SK-N-SH treated with all-trans-retinoic acid at 6 μM for 48 hours (cell line): ENCODE measurements at regions not wholly inside any gene's neighbourhood (a gene's known extent, or its start where the extent isn't known, plus 50 kb on each side); places are given as distances from the start of the nearest gene placed in this dataset.

Experiments
- ATAC-seq: fragments of 200-7000 bp; cut with Tn5 transposase; 3 replicates; pipeline ENCODE4 v1.9.1; 2020; ENCODE audit warnings: mild to moderate bottlenecking, moderate library complexity
- ARNTL ChIP-seq: fragments of 450-650 bp; formaldehyde crosslinking; IDR thresholded peaks from 2 replicates; pipeline ENCODE4 v1.5.0; 2020; ENCODE audit warnings: low read depth, mild to moderate bottlenecking, moderate library complexity, borderline replicate concordance
- BACH2 ChIP-seq: fragments of 250-450 bp; sonication (Bioruptor Pico); IDR thresholded peaks from 2 replicates; pipeline ENCODE4 v1.9.0; 2021; ENCODE audit warnings: mild to moderate bottlenecking, borderline replicate concordance
- CSDC2 ChIP-seq: fragments of 250-450 bp; sonication (Bioruptor Pico); IDR thresholded peaks from 2 replicates; pipeline ENCODE4 v1.5.0; 2020; ENCODE audit warnings: mild to moderate bottlenecking, moderate library complexity
- ESRRG ChIP-seq: fragments of 250-450 bp; sonication (Bioruptor Pico); IDR thresholded peaks from 2 replicates; pipeline ENCODE4 v1.6.1; 2021; ENCODE audit warnings: mild to moderate bottlenecking
- GLIS3 ChIP-seq: fragments of 250-450 bp; sonication (Bioruptor Pico); IDR thresholded peaks from 2 replicates; pipeline ENCODE4 v1.5.0; 2020; ENCODE audit warnings: mild to moderate bottlenecking, moderate library complexity
- ISL1 ChIP-seq: fragments of 250-450 bp; sonication (Bioruptor Pico); IDR thresholded peaks from 2 replicates; pipeline ENCODE4 v2.1.2; 2022; ENCODE audit warnings: mild to moderate bottlenecking, moderate library complexity
- OSR1 ChIP-seq: fragments of 250-450 bp; sonication (Bioruptor Pico); IDR thresholded peaks from 2 replicates; pipeline ENCODE4 v1.8.0; 2022; ENCODE audit warnings: moderate library complexity, mild to moderate bottlenecking, inconsistent platforms
- PPARA ChIP-seq: fragments of 250-450 bp; sonication (Bioruptor Pico); IDR thresholded peaks from 2 replicates; pipeline ENCODE4 v1.5.0; 2020; ENCODE audit warnings: mild to moderate bottlenecking, borderline replicate concordance
- RARB ChIP-seq: fragments of 250-450 bp; sonication (Bioruptor Pico); IDR thresholded peaks from 2 replicates; pipeline ENCODE4 v1.8.0; 2021; ENCODE audit warnings: mild to moderate bottlenecking, moderate library complexity
- SNAI2 ChIP-seq: fragments of 250-450 bp; sonication (Bioruptor Pico); IDR thresholded peaks from 2 replicates; pipeline ENCODE4 v1.5.0; 2020; ENCODE audit warnings: mild to moderate bottlenecking, moderate library complexity
- TCF4 ChIP-seq: fragments of 250-450 bp; sonication (Bioruptor Pico); IDR thresholded peaks from 2 replicates; pipeline ENCODE4 v1.8.0; 2021; ENCODE audit warnings: mild to moderate bottlenecking, moderate library complexity, borderline replicate concordance
- TOX ChIP-seq: fragments of 250-450 bp; sonication (Bioruptor Pico); IDR thresholded peaks from 2 replicates; pipeline ENCODE4 v1.8.0; 2021; ENCODE audit warnings: mild to moderate bottlenecking, moderate library complexity, borderline replicate concordance
- TSHZ2 ChIP-seq: fragments of 250-450 bp; sonication (Bioruptor Pico); IDR thresholded peaks from 2 replicates; pipeline ENCODE4 v1.5.0; 2020; ENCODE audit warnings: mild to moderate bottlenecking, moderate library complexity
- ZC3H10 ChIP-seq: fragments of 250-450 bp; sonication (Bioruptor Pico); IDR thresholded peaks from 2 replicates; pipeline ENCODE4 v1.5.1; 2021; ENCODE audit warnings: mild to moderate bottlenecking, moderate library complexity
- ZFP3 ChIP-seq: fragments of 250-450 bp; sonication (Bioruptor Pico); IDR thresholded peaks from 2 replicates; pipeline ENCODE4 v1.5.0; 2020; ENCODE audit warnings: mild to moderate bottlenecking, moderate library complexity
- ZFP30 ChIP-seq: fragments of 450-650 bp; formaldehyde crosslinking; IDR thresholded peaks from 2 replicates; pipeline ENCODE4 v1.5.0; 2022; ENCODE audit warnings: mild to moderate bottlenecking, moderate library complexity
- ZNF565 ChIP-seq: fragments of 450-650 bp; formaldehyde crosslinking; conservative IDR thresholded peaks from 2 replicates; pipeline ENCODE4 v1.5.0; 2020; ENCODE audit warnings: low read depth, mild to moderate bottlenecking, moderate library complexity
- ZNF70 ChIP-seq: fragments of 450-650 bp; formaldehyde crosslinking; IDR thresholded peaks from 2 replicates; pipeline ENCODE4 v1.5.0; 2020; ENCODE audit warnings: mild to moderate bottlenecking, moderate library complexity
- ZNF8 ChIP-seq: fragments of 450-650 bp; formaldehyde crosslinking; IDR thresholded peaks from 2 replicates; pipeline ENCODE4 v1.5.0; 2020; ENCODE audit warnings: mild to moderate bottlenecking, moderate library complexity
- TF ChIP-seq, protein P1 (sequence below): fragments of 250-450 bp; sonication (Bioruptor Pico); IDR thresholded peaks from 2 replicates; pipeline ENCODE4 v1.5.1; 2020; ENCODE audit warnings: low read depth, mild to moderate bottlenecking, moderate library complexity
- TF ChIP-seq, protein P2 (sequence below): fragments of 250-450 bp; sonication (Bioruptor Pico); IDR thresholded peaks from 2 replicates; pipeline ENCODE4 v1.8.0; 2021; ENCODE audit warnings: low read depth, mild to moderate bottlenecking, moderate library complexity, borderline replicate concordance

DNA sequence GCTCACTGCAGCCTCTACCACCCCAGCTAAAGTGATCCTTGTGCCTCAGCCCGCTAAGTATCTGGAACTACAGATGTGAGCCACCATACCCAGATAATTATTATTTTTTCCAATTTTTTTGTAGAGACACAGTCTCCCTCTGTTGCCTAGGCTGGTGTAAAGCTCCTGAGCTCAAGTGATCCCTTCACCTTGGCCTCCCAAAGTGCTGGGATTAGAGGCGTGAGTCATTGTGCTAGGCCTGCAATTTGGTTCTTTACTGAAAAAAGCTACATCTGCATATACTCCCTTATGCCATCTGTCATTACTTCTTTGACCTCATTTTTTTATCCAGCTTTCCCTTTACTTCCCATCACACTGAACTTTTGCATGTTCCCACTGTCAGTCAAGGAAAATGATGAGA, 2012.4 kb upstream of the IGFBP7 start:
- ATAC-seq: no peak

GRCh38 chr4:59126159-59126558, 2016.0 kb upstream of the IGFBP7 start:
- ATAC-seq: no peak

More for the DNA sequence above, 2012.4 kb upstream of the IGFBP7 start:
- no peak for TF ChIP-seq ZNF8 (CRISPR knock-in tag)
- TF ChIP-seq OSR1: no peak
- TF ChIP-seq, all 23 proteins: peak for 0

DNA sequence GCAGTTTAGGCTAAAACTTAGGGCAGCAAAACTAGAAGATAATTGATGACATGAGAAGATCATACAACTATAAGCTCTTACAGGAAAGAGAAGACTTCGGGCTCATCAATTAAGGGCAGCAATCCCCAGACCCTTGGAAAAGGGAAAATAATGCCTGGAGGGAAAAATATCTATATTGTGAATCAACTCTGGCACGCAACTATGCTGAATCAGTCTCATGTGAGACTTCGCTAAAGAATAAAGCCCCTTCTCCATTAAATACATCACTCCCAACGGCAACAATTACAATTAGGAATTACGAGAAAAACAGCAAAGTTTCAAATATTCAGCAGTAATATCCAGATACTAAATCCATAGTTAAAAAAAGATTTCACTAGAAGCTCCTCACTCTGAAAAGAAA, 2016.8 kb upstream of the IGFBP7 start:
- ATAC-seq: no peak
- TF ChIP-seq, protein P1, sequence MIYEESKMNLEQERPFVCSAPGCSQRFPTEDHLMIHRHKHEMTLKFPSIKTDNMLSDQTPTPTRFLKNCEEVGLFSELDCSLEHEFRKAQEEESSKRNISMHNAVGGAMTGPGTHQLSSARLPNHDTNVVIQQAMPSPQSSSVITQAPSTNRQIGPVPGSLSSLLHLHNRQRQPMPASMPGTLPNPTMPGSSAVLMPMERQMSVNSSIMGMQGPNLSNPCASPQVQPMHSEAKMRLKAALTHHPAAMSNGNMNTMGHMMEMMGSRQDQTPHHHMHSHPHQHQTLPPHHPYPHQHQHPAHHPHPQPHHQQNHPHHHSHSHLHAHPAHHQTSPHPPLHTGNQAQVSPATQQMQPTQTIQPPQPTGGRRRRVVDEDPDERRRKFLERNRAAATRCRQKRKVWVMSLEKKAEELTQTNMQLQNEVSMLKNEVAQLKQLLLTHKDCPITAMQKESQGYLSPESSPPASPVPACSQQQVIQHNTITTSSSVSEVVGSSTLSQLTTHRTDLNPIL (CRISPR knock-in tag): no peak
- no peak for TF ChIP-seq ZNF70 (CRISPR knock-in tag)
- TF ChIP-seq TSHZ2 (CRISPR knock-in tag): no peak

More at GRCh38 chr4:59126159-59126558, 2016.0 kb upstream of the IGFBP7 start:
- TF ChIP-seq ESRRG (CRISPR knock-in tag): no peak
- TF ChIP-seq PPARA (CRISPR knock-in tag): no peak
- TF ChIP-seq ZFP3 (CRISPR knock-in tag): no peak
- no peak for TF ChIP-seq TCF4 (CRISPR knock-in tag)
- no peak for TF ChIP-seq ZNF565 (CRISPR knock-in tag)
- no peak for TF ChIP-seq ZFP30 (CRISPR knock-in tag)
- no peak for TF ChIP-seq RARB (CRISPR knock-in tag)
- TF ChIP-seq ZNF8 (CRISPR knock-in tag): no peak

DNA sequence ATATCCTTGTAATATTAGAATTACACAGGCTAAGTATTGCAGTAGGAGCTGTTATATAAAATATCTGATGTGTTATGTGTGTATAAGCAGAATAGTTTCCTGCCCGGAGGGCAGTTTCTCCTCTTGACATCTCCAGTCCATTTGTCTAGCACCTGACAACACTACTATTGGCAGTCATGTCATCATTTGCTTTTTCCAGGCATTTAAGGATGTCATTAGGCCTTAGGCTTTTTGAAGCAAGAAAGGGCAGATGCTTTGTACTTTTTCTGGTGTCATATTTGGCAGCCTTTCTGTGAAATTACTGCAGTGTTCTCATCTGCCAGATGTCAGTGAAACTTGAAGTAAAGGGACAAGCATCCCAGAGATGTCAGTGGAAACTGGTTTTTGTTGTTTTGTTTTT, 2017.6 kb upstream of the IGFBP7 start:
- TF ChIP-seq ZNF8 (CRISPR knock-in tag): no peak
- no peak for TF ChIP-seq CSDC2 (CRISPR knock-in tag)
- TF ChIP-seq, protein P1 (CRISPR knock-in tag): no peak
- TF ChIP-seq TSHZ2 (CRISPR knock-in tag): no peak
- no peak for TF ChIP-seq ESRRG (CRISPR knock-in tag)
- no peak for TF ChIP-seq ARNTL
- no peak for TF ChIP-seq RARB (CRISPR knock-in tag)
- TF ChIP-seq, protein P2, sequence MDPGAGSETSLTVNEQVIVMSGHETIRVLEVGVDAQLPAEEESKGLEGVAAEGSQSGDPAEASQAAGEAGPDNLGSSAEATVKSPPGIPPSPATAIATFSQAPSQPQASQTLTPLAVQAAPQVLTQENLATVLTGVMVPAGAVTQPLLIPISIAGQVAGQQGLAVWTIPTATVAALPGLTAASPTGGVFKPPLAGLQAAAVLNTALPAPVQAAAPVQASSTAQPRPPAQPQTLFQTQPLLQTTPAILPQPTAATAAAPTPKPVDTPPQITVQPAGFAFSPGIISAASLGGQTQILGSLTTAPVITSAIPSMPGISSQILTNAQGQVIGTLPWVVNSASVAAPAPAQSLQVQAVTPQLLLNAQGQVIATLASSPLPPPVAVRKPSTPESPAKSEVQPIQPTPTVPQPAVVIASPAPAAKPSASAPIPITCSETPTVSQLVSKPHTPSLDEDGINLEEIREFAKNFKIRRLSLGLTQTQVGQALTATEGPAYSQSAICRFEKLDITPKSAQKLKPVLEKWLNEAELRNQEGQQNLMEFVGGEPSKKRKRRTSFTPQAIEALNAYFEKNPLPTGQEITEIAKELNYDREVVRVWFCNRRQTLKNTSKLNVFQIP (CRISPR knock-in tag): no peak
- TF ChIP-seq GLIS3 (CRISPR knock-in tag): no peak
- TF ChIP-seq ZC3H10 (CRISPR knock-in tag): no peak
- TF ChIP-seq ISL1 (CRISPR knock-in tag): no peak
- no peak for TF ChIP-seq ZFP30 (CRISPR knock-in tag)
- TF ChIP-seq TOX: no peak
- no peak for TF ChIP-seq SNAI2
- TF ChIP-seq BACH2 (CRISPR knock-in tag): no peak
- no peak for TF ChIP-seq PPARA (CRISPR knock-in tag)
- no peak for TF ChIP-seq ZFP3 (CRISPR knock-in tag)
- ATAC-seq: no peak
